ENCODE measurements at regions not wholly inside any gene's neighbourhood (a gene's known extent, or its start where the extent isn't known, plus 50 kb on each side); places are given as distances from the start of the nearest gene placed in this dataset.

- DNase-seq (ENCODE audit: low read depth), result no peak
- TF ChIP-seq CTCF (IDR thresholded peaks at IDR 0.05; ENCODE audit: insufficient read depth, low read depth, low read length), result no peak
- no peak overlapping the region for H3K4me3 ChIP-seq (ENCODE audit: low read depth, low read length)
Measured at GRCh38 chr15:35929740-35930444, 383.9 kb upstream of the DPH6 start.

- H3K4me3 ChIP-seq (ENCODE audit: low read depth, low read length), result no peak overlapping the region
- TF ChIP-seq CTCF (IDR thresholded peaks at IDR 0.05; ENCODE audit: insufficient read depth, low read depth, low read length), result no peak
Measured at GRCh38 chr15:35931799-35932341, 385.9 kb upstream of the DPH6 start.

GRCh38 chr15:35932531-35932930 lies 386.6 kb upstream of the DPH6 start:
- no peak for TF ChIP-seq CTCF (IDR thresholded peaks at IDR 0.05; ENCODE audit: insufficient read depth, low read depth, low read length)
- H3K4me3 ChIP-seq (ENCODE audit: low read depth, low read length), result no peak overlapping the region
- DNase-seq (ENCODE audit: low read depth), result no peak

More at GRCh38 chr15:35931799-35932341, 385.9 kb upstream of the DPH6 start:
- DNase-seq (ENCODE audit: low read depth), result no peak

- no peak for DNase-seq (ENCODE audit: low read depth)
- TF ChIP-seq CTCF (IDR thresholded peaks at IDR 0.05; ENCODE audit: insufficient read depth, low read depth, low read length), result no peak
- H3K4me3 ChIP-seq (ENCODE audit: low read depth, low read length), result no peak overlapping the region
Measured at GRCh38 chr15:35933531-35933930, 387.6 kb upstream of the DPH6 start.

- no peak overlapping the region for H3K4me3 ChIP-seq (ENCODE audit: low read depth, low read length)
- no peak for TF ChIP-seq CTCF (IDR thresholded peaks at IDR 0.05; ENCODE audit: insufficient read depth, low read depth, low read length)
- DNase-seq (ENCODE audit: low read depth), result no peak
Measured at GRCh38 chr15:35934383-35935049, 388.6 kb upstream of the DPH6 start.

- H3K4me3 ChIP-seq (ENCODE audit: low read depth, low read length), result no peak overlapping the region
- TF ChIP-seq CTCF (IDR thresholded peaks at IDR 0.05; ENCODE audit: insufficient read depth, low read depth, low read length), result no peak
- DNase-seq (ENCODE audit: low read depth), result no peak
Measured at GRCh38 chr15:35936284-35936683, 390.3 kb upstream of the DPH6 start.

Measured in fibroblast of villous mesenchyme (primary cell).